K562 (cell line): ENCODE measurements at regions not wholly inside any gene's neighbourhood (a gene's known extent, or its start where the extent isn't known, plus 50 kb on each side); places are given as distances from the start of the nearest gene placed in this dataset.
"Not testable (repeated sequence)": the region's sequence is repeated elsewhere in the genome, so short reads cannot be mapped to it uniquely, and the experiment has no call there.

Source experiments
- ATAC-seq: fragments of 200-7000 bp; cut with Tn5 transposase; 3 replicates; pipeline ENCODE4 v1.9.1; 2020; ENCODE audit warnings: moderate library complexity
- BruUV-seq: library from RNA; stranded (reverse); fragments of 400-500 nt; replicated peaks from 2 replicates; lab custom pipeline; 2021; lab: Mats Ljungman, UMichigan
- CTCF ChIA-PET: fragments of 300-600 bp; formaldehyde crosslinking; extraction: SDS; loops from one replicate; lab custom pipeline; 2021; ENCODE audit warnings: low intra/inter-chr PET ratio; lab: Yijun Ruan, JAX
- POLR2A ChIA-PET: fragments of 300-600, 350-650 bp; sonication (Branson Sonifier 250); formaldehyde crosslinking; extraction: SDS; loops from one replicate; lab custom pipeline; 2021; ENCODE audit warnings: antibody characterized with exemption, inconsistent platforms; lab: Yijun Ruan, JAX
- DNase-seq, 4 experiments: peaks; one replicate each; pipeline versions ENCODE4 v3.0.0 to v3.0.0-alpha.2; 2011 to 2018; ENCODE audit warnings: low spot score in 3 of 4, mixed read lengths in 3 of 4; ENCODE audit errors: extremely low read depth in 1 of 4
- FAIRE-seq: peaks from 2 replicates; lab custom pipeline; 2011; peaks lifted over from hg19 to GRCh38; lab: Jason Lieb, UNC
- H2AFZ ChIP-seq: 2 replicates; pipeline ENCODE4 v1.6.0; 2011; ENCODE audit warnings: low read depth, low read length, control low read depth, inconsistent platforms
- H3K27ac ChIP-seq: fragments of 200-600 bp; 3 replicates; pipeline ENCODE4 v1.8.0; 2011; ENCODE audit warnings: low read depth, mild to moderate bottlenecking, control low read depth, inconsistent platforms, low read length, moderate library complexity, mixed read lengths; ENCODE audit errors: extremely low read depth
- H3K27me3 ChIP-seq, 2 experiments: fragments of 300-600 bp in 1 of 2; 2 replicates in 1 of 2; 3 replicates in 1 of 2; pipeline versions ENCODE4 v1.6.0 to v1.8.0; 2011; ENCODE audit warnings: inconsistent platforms in 2 of 2, low read length in 2 of 2, mild to moderate bottlenecking in 1 of 2, mixed read lengths in 1 of 2, moderate library complexity in 1 of 2; ENCODE audit not compliant: control insufficient read depth in 2 of 2, insufficient read depth in 2 of 2
- H3K36me3 ChIP-seq: fragments of 300-600 bp; 3 replicates; pipeline ENCODE4 v1.8.0; 2011; ENCODE audit warnings: mild to moderate bottlenecking, low read length, inconsistent platforms; ENCODE audit not compliant: control insufficient read depth, insufficient read depth
- H3K4me1 ChIP-seq, 2 experiments: fragments of 200-600 bp in 1 of 2; replicated peaks in 1 of 2; 2 replicates in 1 of 2; 3 replicates in 1 of 2; pipeline versions ENCODE4 v1.5.1 to v1.8.0; 2011; ENCODE audit warnings: inconsistent platforms in 2 of 2, low read length in 2 of 2, mild to moderate bottlenecking in 1 of 2, mixed read lengths in 1 of 2, moderate library complexity in 1 of 2; ENCODE audit not compliant: control insufficient read depth in 2 of 2, insufficient read depth in 2 of 2
- H3K4me2 ChIP-seq: 2 replicates; pipeline ENCODE4 v1.6.1; 2011; ENCODE audit warnings: low read length, control low read depth, inconsistent platforms, mixed read lengths; ENCODE audit not compliant: insufficient read depth
- H3K4me3 ChIP-seq: fragments of 200-600 bp; sonication (generic), shearing (Covaris generic); 2 replicates; pipeline ENCODE4 v1.5.1; 2016; ENCODE audit warnings: control low read depth, inconsistent platforms
- H3K79me2 ChIP-seq: fragments of 200-600 bp; 3 replicates; pipeline ENCODE4 v1.8.0; 2011; ENCODE audit warnings: low read length, inconsistent platforms; ENCODE audit not compliant: control insufficient read depth, insufficient read depth
- H3K9ac ChIP-seq, 2 experiments: 2 replicates each; pipeline versions ENCODE4 v1.6.0 to v1.6.1; 2011; ENCODE audit warnings: low read depth in 2 of 2, low read length in 2 of 2, control low read depth in 1 of 2, inconsistent platforms in 1 of 2, mild to moderate bottlenecking in 1 of 2, mixed read lengths in 1 of 2; ENCODE audit not compliant: insufficient read depth in 1 of 2
- H3K9me1 ChIP-seq: one replicate; pipeline ENCODE4 v1.6.0; 2011; ENCODE audit warnings: inconsistent platforms, mild to moderate bottlenecking, low read length, moderate library complexity; ENCODE audit not compliant: control insufficient read depth, insufficient read depth
- H3K9me3 ChIP-seq: replicated peaks from 2 replicates; pipeline ENCODE4 v1.5.1; 2011; ENCODE audit warnings: low read depth, low read length, inconsistent platforms; ENCODE audit not compliant: control insufficient read depth, insufficient read depth
- H4K20me1 ChIP-seq: replicated peaks from 2 replicates; pipeline ENCODE4 v1.6.1; 2011; ENCODE audit warnings: low read length, inconsistent platforms, mixed read lengths; ENCODE audit not compliant: control insufficient read depth, insufficient read depth
- POU5F1 ChIP-seq: fragments of 150-350 bp; IDR thresholded peaks from 2 replicates; pipeline ENCODE4 v1.6.1; 2014; ENCODE audit warnings: borderline replicate concordance, low read length, low read depth, mild to moderate bottlenecking; ENCODE audit not compliant: partially characterized antibody
- ZNF311 ChIP-seq: fragments of 250-450 bp; sonication (Bioruptor Pico); IDR thresholded peaks from 2 replicates; pipeline ENCODE4 v1.4.0; 2020; ENCODE audit warnings: mild to moderate bottlenecking, moderate library complexity
- ZNF57 ChIP-seq: fragments of 450-650 bp; formaldehyde crosslinking; IDR thresholded peaks from 2 replicates; pipeline ENCODE4 v1.4.0; 2020; ENCODE audit warnings: mild to moderate bottlenecking, moderate library complexity
- WGBS: fragments of 100-300 bp; shearing (Covaris generic); methylation state at CpG from one replicate; pipeline ENCODE4 v1.1.6; 2016; ENCODE audit warnings: low coverage, mixed read lengths; ENCODE audit not compliant: insufficient coverage; ENCODE audit errors: missing lambda C conversion rate; 5-methylcytosine and 5-hydroxymethylcytosine counted together
- in situ Hi-C: fragments of 300-500 bp; cut with MboI; formaldehyde crosslinking; loops from 4 replicates; pipeline ENCODE4 v1.15.0; 2018; ENCODE audit warnings: inconsistent platforms, mixed read lengths
- intact Hi-C: fragments of 100-400 bp; cut with micrococcal nuclease; formaldehyde crosslinking; loops from 2 replicates; pipeline ENCODE4 v1.14.2; 2022
- TF ChIP-seq, protein P1 (sequence below), 2 experiments: fragments of 450-650 bp in 1 of 2; IDR thresholded peaks; 2 replicates each; pipeline ENCODE4 v1.6.1; 2011 to 2017; ENCODE audit warnings: low read depth in 2 of 2, antibody characterized with exemption in 1 of 2, borderline replicate concordance in 1 of 2, low read length in 1 of 2, mild to moderate bottlenecking in 1 of 2, mixed read lengths in 1 of 2; ENCODE audit not compliant: control insufficient read depth in 1 of 2
- TF ChIP-seq, protein P2 (sequence below): fragments of 250-450 bp; sonication (Bioruptor Pico); IDR thresholded peaks from 2 replicates; pipeline ENCODE4 v1.5.0; 2022; ENCODE audit warnings: mild to moderate bottlenecking
- TF ChIP-seq, protein P3 (sequence below): fragments of 250-450 bp; sonication (Bioruptor Pico); IDR thresholded peaks from 2 replicates; pipeline ENCODE4 v1.6.1; 2021; ENCODE audit warnings: mild to moderate bottlenecking

DNA sequence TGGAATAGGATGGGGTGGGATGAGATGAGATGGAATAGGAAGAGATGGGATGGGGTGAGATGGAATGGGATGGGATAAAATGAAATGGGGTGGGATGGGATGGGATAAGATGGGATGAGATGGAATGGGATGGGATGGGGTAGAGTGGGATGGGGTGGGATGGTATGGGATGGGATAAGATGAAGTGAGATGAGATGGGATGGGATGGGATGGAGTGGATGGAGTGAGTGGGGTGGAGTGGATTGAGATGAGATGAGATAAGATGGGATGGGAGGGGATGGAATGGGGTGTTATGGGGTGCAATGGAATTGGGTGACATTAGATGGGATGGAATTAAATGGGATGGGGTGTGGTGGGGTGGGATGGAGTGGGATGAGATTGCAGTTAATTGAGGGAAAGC, 279.2 kb upstream of the CDH5 start (continued):
- TF ChIP-seq, protein P1, sequence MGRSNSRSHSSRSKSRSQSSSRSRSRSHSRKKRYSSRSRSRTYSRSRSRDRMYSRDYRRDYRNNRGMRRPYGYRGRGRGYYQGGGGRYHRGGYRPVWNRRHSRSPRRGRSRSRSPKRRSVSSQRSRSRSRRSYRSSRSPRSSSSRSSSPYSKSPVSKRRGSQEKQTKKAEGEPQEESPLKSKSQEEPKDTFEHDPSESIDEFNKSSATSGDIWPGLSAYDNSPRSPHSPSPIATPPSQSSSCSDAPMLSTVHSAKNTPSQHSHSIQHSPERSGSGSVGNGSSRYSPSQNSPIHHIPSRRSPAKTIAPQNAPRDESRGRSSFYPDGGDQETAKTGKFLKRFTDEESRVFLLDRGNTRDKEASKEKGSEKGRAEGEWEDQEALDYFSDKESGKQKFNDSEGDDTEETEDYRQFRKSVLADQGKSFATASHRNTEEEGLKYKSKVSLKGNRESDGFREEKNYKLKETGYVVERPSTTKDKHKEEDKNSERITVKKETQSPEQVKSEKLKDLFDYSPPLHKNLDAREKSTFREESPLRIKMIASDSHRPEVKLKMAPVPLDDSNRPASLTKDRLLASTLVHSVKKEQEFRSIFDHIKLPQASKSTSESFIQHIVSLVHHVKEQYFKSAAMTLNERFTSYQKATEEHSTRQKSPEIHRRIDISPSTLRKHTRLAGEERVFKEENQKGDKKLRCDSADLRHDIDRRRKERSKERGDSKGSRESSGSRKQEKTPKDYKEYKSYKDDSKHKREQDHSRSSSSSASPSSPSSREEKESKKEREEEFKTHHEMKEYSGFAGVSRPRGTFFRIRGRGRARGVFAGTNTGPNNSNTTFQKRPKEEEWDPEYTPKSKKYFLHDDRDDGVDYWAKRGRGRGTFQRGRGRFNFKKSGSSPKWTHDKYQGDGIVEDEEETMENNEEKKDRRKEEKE (IDR thresholded peaks at IDR 0.05; ENCODE audit: borderline replicate concordance in 1 of 2, control insufficient read depth in 1 of 2, low read depth in 2 of 2, low read length in 1 of 2) = no peak
- TF ChIP-seq, protein P2, sequence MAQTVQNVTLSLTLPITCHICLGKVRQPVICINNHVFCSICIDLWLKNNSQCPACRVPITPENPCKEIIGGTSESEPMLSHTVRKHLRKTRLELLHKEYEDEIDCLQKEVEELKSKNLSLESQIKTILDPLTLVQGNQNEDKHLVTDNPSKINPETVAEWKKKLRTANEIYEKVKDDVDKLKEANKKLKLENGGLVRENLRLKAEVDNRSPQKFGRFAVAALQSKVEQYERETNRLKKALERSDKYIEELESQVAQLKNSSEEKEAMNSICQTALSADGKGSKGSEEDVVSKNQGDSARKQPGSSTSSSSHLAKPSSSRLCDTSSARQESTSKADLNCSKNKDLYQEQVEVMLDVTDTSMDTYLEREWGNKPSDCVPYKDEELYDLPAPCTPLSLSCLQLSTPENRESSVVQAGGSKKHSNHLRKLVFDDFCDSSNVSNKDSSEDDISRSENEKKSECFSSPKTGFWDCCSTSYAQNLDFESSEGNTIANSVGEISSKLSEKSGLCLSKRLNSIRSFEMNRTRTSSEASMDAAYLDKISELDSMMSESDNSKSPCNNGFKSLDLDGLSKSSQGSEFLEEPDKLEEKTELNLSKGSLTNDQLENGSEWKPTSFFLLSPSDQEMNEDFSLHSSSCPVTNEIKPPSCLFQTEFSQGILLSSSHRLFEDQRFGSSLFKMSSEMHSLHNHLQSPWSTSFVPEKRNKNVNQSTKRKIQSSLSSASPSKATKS = no peak
- no peak for TF ChIP-seq ZNF57 (CRISPR knock-in tag)
- TF ChIP-seq, all 486 proteins: peak for 0

DNA sequence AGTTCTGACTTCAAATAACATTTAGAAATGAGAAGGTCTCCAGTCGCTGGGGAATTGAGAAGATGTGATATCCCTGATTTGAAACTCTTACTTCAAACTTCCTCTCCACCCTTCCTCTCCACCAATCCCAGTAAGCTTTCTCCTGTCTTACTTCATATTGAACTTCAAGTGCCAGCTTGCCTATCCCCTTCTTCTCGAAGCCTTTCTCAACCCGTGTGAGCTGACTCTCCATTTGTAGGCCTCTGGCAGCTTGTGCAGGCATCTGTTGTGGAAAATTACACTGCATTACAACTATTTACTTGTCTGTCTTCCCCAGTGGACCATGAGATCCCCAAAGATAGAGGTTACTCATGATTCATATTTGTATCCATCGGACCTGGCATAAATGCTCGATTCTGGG, 280.8 kb upstream of the CDH5 start:
- H3K27me3 ChIP-seq = no peaks in the 10 kb centered on the region
- no peak overlapping the region for H3K27ac ChIP-seq
- whole genome bisulfite sequencing = 0% methylated on average over 5 of the region's 5 CpGs
- ATAC-seq (no peak), DNase-seq (no peak), FAIRE-seq (no peak)
- H2AFZ ChIP-seq = no peak overlapping the region
- BruUV-seq = no TSS peak
- POLR2A ChIA-PET = no interaction called here
- H3K79me2 ChIP-seq = no peaks in the 10 kb centered on the region
- H3K4me2 ChIP-seq = no peak overlapping the region
- no peak overlapping the region for H3K9ac ChIP-seq
- H3K36me3 ChIP-seq = no peaks in the 10 kb centered on the region
- no peaks in the 10 kb centered on the region for H3K9me1 ChIP-seq
- H3K4me1 ChIP-seq = no peaks in the 10 kb centered on the region
- H4K20me1 ChIP-seq = no peaks in the 10 kb centered on the region
- in situ Hi-C loops = no loop called here
- H3K4me3 ChIP-seq = no peak overlapping the region
- intact Hi-C loops = no loop called here
- CTCF ChIA-PET = no interaction called here
- no peaks in the 10 kb centered on the region for H3K9me3 ChIP-seq
- TF ChIP-seq, protein P3, sequence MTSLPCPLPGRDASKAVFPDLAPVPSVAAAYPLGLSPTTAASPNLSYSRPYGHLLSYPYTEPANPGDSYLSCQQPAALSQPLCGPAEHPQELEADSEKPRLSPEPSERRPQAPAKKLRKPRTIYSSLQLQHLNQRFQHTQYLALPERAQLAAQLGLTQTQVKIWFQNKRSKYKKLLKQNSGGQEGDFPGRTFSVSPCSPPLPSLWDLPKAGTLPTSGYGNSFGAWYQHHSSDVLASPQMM = no peak
- TF ChIP-seq POU5F1 = no peak
- no peak for TF ChIP-seq ZNF311 (CRISPR knock-in tag)
- TF ChIP-seq, all 486 proteins: peak for 0

DNA sequence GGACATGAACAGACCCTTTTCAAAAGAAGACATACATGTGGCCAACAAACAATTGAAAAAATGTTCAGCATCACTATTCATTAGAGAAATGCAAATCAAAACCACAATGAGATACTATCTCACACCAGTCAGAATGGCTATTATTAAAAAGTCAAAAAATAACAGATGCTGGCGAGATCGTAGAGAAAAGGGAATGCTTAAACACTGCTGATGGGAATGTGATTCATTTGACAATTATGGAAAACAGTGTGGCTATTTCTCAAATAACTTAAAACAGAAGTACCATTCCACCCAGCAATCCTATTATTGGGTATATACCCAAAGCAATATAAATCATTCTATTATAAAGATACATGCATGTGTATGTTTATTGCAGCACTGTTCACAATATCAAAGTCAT, 281.8 kb upstream of the CDH5 start:
- POLR2A ChIA-PET, intact Hi-C loops, CTCF ChIA-PET: not testable (repeated sequence)

More for the DNA sequence above, 281.8 kb upstream of the CDH5 start:
- H4K20me1 ChIP-seq, H3K9ac ChIP-seq, DNase-seq, H3K9me3 ChIP-seq, BruUV-seq, H3K4me3 ChIP-seq, H3K79me2 ChIP-seq, H3K36me3 ChIP-seq, H3K4me1 ChIP-seq, H3K4me2 ChIP-seq, H2AFZ ChIP-seq, ATAC-seq, FAIRE-seq, H3K27me3 ChIP-seq, H3K9me1 ChIP-seq, in situ Hi-C loops, H3K27ac ChIP-seq: not testable (repeated sequence)
- 0% methylated on average over 2 of the region's 2 CpGs for WGBS
